GM23338 (cell line): ENCODE measurements at regions not wholly inside any gene's neighbourhood (a gene's known extent, or its start where the extent isn't known, plus 50 kb on each side); places are given as distances from the start of the nearest gene placed in this dataset.

Experiments used
- ATAC-seq: fragments of 200-7000 bp; cut with Tn5 transposase; 3 replicates; pipeline ENCODE4 v1.9.1; 2020
- DNase-seq: peaks from one replicate; pipeline ENCODE4 v3.0.0-alpha.2; 2015; ENCODE audit warnings: low spot score
- H2AFZ ChIP-seq: fragments of 200-600 bp; sonication (generic); 2 replicates; pipeline ENCODE4 v1.8.0; 2016; ENCODE audit warnings: antibody characterized with exemption, mild to moderate bottlenecking, moderate library complexity
- H3F3A ChIP-seq: fragments of 200-600 bp; sonication (generic); replicated peaks from 2 replicates; pipeline ENCODE4 v1.8.0; 2017; ENCODE audit warnings: antibody characterized with exemption, mixed run types, low read depth
- H3K27ac ChIP-seq: fragments of 200-600 bp; sonication (generic); 2 replicates; pipeline ENCODE4 v1.6.1; 2016; ENCODE audit warnings: low read depth
- H3K27me3 ChIP-seq: fragments of 200-600 bp; sonication (generic); 2 replicates; pipeline ENCODE4 v1.8.0; 2016; ENCODE audit warnings: mild to moderate bottlenecking, mixed run types, moderate library complexity; ENCODE audit not compliant: insufficient read depth
- H3K36me3 ChIP-seq: fragments of 200-600 bp; sonication (generic); 2 replicates; pipeline ENCODE4 v1.8.0; 2016; ENCODE audit warnings: mild to moderate bottlenecking; ENCODE audit not compliant: insufficient read depth
- H3K4me1 ChIP-seq: fragments of 200-600 bp; sonication (generic); 2 replicates; pipeline ENCODE4 v1.8.0; 2016; ENCODE audit warnings: mild to moderate bottlenecking, moderate library complexity; ENCODE audit not compliant: insufficient read depth
- H3K4me2 ChIP-seq: fragments of 200-600 bp; sonication (generic); 2 replicates; pipeline ENCODE4 v1.7.1; 2017; ENCODE audit warnings: mixed run types
- H3K4me3 ChIP-seq: fragments of 200-600 bp; sonication (generic); 2 replicates; pipeline ENCODE4 v1.6.1; 2016; ENCODE audit warnings: mixed run types
- H3K79me2 ChIP-seq: fragments of 200-600 bp; sonication (generic); replicated peaks from 2 replicates; pipeline ENCODE4 v1.8.0; 2017; ENCODE audit warnings: mild to moderate bottlenecking; ENCODE audit not compliant: insufficient read depth
- H3K9me2 ChIP-seq: fragments of 200-600 bp; sonication (generic); 2 replicates; pipeline ENCODE4 v1.8.0; 2017; ENCODE audit not compliant: insufficient read depth
- H4K20me1 ChIP-seq: fragments of 200-600 bp; sonication (generic); replicated peaks from 2 replicates; pipeline ENCODE4 v1.8.0; 2017; ENCODE audit warnings: mild to moderate bottlenecking; ENCODE audit not compliant: insufficient read depth
- H3K27ac Mint-ChIP-seq: 2 replicates; pipeline ENCODE4 v1.8.0; 2020; ENCODE audit warnings: inconsistent platforms, mild to moderate bottlenecking, moderate library complexity, mixed read lengths
- H3K27me3 Mint-ChIP-seq: 3 replicates; pipeline ENCODE4 v1.8.0; 2022; ENCODE audit warnings: low read depth, mild to moderate bottlenecking, moderate library complexity, mixed read lengths, inconsistent platforms; ENCODE audit not compliant: insufficient read depth, poor library complexity
- H3K36me3 Mint-ChIP-seq: 3 replicates; pipeline ENCODE4 v1.8.0; 2021; ENCODE audit warnings: low read depth, mild to moderate bottlenecking, inconsistent platforms, moderate library complexity, mixed read lengths
- H3K4me1 Mint-ChIP-seq: 3 replicates; pipeline ENCODE4 v1.8.0; 2020; ENCODE audit warnings: mild to moderate bottlenecking, inconsistent platforms, mixed read lengths
- H3K4me3 Mint-ChIP-seq: 3 replicates; pipeline ENCODE4 v1.8.0; 2021; ENCODE audit warnings: moderate library complexity, mild to moderate bottlenecking, inconsistent platforms, mixed read lengths
- H3K9me3 Mint-ChIP-seq: 3 replicates; pipeline ENCODE4 v1.8.0; 2020; ENCODE audit warnings: moderate library complexity, mild to moderate bottlenecking, inconsistent platforms, mixed read lengths
- CREB1 ChIP-seq: fragments of 250-450 bp; sonication (Bioruptor Pico); IDR thresholded peaks from 2 replicates; pipeline ENCODE4 v1.5.0; 2020; ENCODE audit warnings: low read depth, mild to moderate bottlenecking, moderate library complexity
- EZH2 ChIP-seq: fragments of 200-600 bp; sonication (generic); IDR thresholded peaks from one replicate; pipeline ENCODE4 v1.8.0; 2017; ENCODE audit warnings: antibody characterized with exemption, mild to moderate bottlenecking, low read depth; ENCODE audit not compliant: unreplicated experiment
- EZH2phosphoT487 ChIP-seq: fragments of 200-600 bp; sonication (generic); IDR thresholded peaks from one replicate; pipeline ENCODE4 v1.8.1; 2018; ENCODE audit warnings: antibody characterized with exemption; ENCODE audit not compliant: unreplicated experiment
- JUNB ChIP-seq: IDR thresholded peaks from one replicate; pipeline ENCODE4 v1.6.1; 2016; ENCODE audit warnings: antibody characterized with exemption; ENCODE audit not compliant: unreplicated experiment
- NANOG ChIP-seq: IDR thresholded peaks from 2 replicates; pipeline ENCODE4 v1.6.1; 2016; ENCODE audit warnings: antibody characterized with exemption, borderline replicate concordance
- POLR2AphosphoS5 ChIP-seq: IDR thresholded peaks from 2 replicates; pipeline ENCODE4 v1.6.1; 2016; ENCODE audit warnings: antibody characterized with exemption, low read depth
- STAT1 ChIP-seq: IDR thresholded peaks from one replicate; pipeline ENCODE4 v1.6.1; 2016; ENCODE audit warnings: antibody characterized with exemption; ENCODE audit not compliant: unreplicated experiment
- ZNF114 ChIP-seq: fragments of 250-450 bp; sonication (Bioruptor Pico); IDR thresholded peaks from 2 replicates; pipeline ENCODE4 v1.5.0; 2020; ENCODE audit warnings: mild to moderate bottlenecking, moderate library complexity
- ZNF331 ChIP-seq: fragments of 250-450 bp; sonication (Bioruptor Pico); IDR thresholded peaks from 2 replicates; pipeline ENCODE4 v1.5.0; 2020; ENCODE audit warnings: low read depth, mild to moderate bottlenecking, moderate library complexity
- TF ChIP-seq, protein P1 (sequence below): fragments of 250-450 bp; sonication (Bioruptor Pico); IDR thresholded peaks from 2 replicates; pipeline ENCODE4 v1.5.0; 2020; ENCODE audit warnings: mild to moderate bottlenecking, moderate library complexity
- TF ChIP-seq, protein P2 (sequence below): IDR thresholded peaks from one replicate; pipeline ENCODE4 v1.6.1; 2018; ENCODE audit warnings: antibody characterized with exemption; ENCODE audit not compliant: unreplicated experiment
- TF ChIP-seq, protein P3 (sequence below): IDR thresholded peaks from 2 replicates; pipeline ENCODE4 v1.6.1; 2016; ENCODE audit warnings: antibody characterized with exemption
- TF ChIP-seq, protein P4 (sequence below), 2 experiments: fragments of 200-600 bp in 1 of 2; sonication (generic) in 1 of 2; conservative IDR thresholded peaks; 2 replicates each; pipeline versions ENCODE4 v1.5.1 to v1.6.1; 2016 to 2017; ENCODE audit warnings: antibody characterized with exemption in 2 of 2, low read depth in 2 of 2, mild to moderate bottlenecking in 2 of 2, moderate library complexity in 1 of 2

DNA sequence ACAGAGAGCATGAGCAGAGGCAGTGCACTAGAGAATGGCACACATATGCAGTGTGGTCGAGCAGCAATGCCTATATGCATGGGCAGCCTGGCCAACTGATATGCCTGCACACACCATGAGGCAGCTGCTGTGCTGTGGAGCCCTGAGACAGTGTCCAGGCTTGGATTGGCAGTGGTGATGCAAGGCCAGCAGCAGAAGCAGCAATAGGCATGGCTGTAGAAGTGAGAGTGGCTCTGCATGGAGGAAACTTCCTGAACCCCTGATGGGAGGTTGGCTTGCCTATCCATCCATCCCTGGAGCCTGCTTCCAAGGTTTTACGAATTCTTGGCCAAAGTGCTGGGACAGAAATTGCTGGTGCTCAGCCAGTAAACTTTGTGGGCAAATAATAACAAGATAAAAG, 89.7 kb downstream of the DIRAS3 start:
- H3K27me3 ChIP-seq = no peaks in the 10 kb centered on the region
- no peaks in the 10 kb centered on the region for H3K4me1 Mint-ChIP-seq
- no peaks in the 10 kb centered on the region for H3K79me2 ChIP-seq
- no peaks in the 10 kb centered on the region for H3K4me1 ChIP-seq
- DNase-seq (no peak), ATAC-seq (no peak)
- H2AFZ ChIP-seq = no peak overlapping the region; the same call in 1 of the 2 replicates
- no peaks in the 10 kb centered on the region for H3K9me2 ChIP-seq
- H3K4me3 ChIP-seq = no peak overlapping the region
- no peak overlapping the region for H3K27ac Mint-ChIP-seq
- H3K9me3 Mint-ChIP-seq = peaks cover 20% of the 10 kb centered on the region
- no peak overlapping the region for H3K4me3 Mint-ChIP-seq
- H3K36me3 Mint-ChIP-seq = 0 out of 3 replicates have a peak, but pooled peaks cover 16% of the 10 kb centered on the region
- H3K27me3 Mint-ChIP-seq = peaks cover 1% of the 10 kb centered on the region
- TF ChIP-seq JUNB (no peak), CREB1 (CRISPR knock-in tag) (no peak), NANOG (no peak), POLR2AphosphoS5 (no peak), EZH2phosphoT487 (no peak), ZNF114 (CRISPR knock-in tag) (no peak), EZH2 (no peak), ZNF331 (CRISPR knock-in tag) (no peak), STAT1 (no peak)
- TF ChIP-seq, protein P1, sequence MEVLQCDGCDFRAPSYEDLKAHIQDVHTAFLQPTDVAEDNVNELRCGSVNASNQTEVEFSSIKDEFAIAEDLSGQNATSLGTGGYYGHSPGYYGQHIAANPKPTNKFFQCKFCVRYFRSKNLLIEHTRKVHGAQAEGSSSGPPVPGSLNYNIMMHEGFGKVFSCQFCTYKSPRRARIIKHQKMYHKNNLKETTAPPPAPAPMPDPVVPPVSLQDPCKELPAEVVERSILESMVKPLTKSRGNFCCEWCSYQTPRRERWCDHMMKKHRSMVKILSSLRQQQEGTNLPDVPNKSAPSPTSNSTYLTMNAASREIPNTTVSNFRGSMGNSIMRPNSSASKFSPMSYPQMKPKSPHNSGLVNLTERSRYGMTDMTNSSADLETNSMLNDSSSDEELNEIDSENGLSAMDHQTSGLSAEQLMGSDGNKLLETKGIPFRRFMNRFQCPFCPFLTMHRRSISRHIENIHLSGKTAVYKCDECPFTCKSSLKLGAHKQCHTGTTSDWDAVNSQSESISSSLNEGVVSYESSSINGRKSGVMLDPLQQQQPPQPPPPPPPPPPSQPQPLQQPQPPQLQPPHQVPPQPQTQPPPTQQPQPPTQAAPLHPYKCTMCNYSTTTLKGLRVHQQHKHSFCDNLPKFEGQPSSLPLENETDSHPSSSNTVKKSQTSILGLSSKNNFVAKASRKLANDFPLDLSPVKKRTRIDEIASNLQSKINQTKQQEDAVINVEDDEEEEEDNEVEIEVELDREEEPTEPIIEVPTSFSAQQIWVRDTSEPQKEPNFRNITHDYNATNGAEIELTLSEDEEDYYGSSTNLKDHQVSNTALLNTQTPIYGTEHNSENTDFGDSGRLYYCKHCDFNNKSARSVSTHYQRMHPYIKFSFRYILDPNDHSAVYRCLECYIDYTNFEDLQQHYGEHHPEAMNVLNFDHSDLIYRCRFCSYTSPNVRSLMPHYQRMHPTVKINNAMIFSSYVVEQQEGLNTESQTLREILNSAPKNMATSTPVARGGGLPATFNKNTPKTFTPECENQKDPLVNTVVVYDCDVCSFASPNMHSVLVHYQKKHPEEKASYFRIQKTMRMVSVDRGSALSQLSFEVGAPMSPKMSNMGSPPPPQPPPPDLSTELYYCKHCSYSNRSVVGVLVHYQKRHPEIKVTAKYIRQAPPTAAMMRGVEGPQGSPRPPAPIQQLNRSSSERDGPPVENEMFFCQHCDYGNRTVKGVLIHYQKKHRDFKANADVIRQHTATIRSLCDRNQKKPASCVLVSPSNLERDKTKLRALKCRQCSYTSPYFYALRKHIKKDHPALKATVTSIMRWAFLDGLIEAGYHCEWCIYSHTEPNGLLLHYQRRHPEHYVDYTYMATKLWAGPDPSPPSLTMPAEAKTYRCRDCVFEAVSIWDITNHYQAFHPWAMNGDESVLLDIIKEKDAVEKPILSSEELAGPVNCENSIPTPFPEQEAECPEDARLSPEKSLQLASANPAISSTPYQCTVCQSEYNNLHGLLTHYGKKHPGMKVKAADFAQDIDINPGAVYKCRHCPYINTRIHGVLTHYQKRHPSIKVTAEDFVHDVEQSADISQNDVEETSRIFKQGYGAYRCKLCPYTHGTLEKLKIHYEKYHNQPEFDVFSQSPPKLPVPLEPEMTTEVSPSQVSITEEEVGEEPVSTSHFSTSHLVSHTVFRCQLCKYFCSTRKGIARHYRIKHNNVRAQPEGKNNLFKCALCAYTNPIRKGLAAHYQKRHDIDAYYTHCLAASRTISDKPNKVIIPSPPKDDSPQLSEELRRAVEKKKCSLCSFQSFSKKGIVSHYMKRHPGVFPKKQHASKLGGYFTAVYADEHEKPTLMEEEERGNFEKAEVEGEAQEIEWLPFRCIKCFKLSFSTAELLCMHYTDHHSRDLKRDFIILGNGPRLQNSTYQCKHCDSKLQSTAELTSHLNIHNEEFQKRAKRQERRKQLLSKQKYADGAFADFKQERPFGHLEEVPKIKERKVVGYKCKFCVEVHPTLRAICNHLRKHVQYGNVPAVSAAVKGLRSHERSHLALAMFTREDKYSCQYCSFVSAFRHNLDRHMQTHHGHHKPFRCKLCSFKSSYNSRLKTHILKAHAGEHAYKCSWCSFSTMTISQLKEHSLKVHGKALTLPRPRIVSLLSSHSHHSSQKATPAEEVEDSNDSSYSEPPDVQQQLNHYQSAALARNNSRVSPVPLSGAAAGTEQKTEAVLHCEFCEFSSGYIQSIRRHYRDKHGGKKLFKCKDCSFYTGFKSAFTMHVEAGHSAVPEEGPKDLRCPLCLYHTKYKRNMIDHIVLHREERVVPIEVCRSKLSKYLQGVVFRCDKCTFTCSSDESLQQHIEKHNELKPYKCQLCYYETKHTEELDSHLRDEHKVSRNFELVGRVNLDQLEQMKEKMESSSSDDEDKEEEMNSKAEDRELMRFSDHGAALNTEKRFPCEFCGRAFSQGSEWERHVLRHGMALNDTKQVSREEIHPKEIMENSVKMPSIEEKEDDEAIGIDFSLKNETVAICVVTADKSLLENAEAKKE (CRISPR knock-in tag) = no peak
- TF ChIP-seq, protein P2, sequence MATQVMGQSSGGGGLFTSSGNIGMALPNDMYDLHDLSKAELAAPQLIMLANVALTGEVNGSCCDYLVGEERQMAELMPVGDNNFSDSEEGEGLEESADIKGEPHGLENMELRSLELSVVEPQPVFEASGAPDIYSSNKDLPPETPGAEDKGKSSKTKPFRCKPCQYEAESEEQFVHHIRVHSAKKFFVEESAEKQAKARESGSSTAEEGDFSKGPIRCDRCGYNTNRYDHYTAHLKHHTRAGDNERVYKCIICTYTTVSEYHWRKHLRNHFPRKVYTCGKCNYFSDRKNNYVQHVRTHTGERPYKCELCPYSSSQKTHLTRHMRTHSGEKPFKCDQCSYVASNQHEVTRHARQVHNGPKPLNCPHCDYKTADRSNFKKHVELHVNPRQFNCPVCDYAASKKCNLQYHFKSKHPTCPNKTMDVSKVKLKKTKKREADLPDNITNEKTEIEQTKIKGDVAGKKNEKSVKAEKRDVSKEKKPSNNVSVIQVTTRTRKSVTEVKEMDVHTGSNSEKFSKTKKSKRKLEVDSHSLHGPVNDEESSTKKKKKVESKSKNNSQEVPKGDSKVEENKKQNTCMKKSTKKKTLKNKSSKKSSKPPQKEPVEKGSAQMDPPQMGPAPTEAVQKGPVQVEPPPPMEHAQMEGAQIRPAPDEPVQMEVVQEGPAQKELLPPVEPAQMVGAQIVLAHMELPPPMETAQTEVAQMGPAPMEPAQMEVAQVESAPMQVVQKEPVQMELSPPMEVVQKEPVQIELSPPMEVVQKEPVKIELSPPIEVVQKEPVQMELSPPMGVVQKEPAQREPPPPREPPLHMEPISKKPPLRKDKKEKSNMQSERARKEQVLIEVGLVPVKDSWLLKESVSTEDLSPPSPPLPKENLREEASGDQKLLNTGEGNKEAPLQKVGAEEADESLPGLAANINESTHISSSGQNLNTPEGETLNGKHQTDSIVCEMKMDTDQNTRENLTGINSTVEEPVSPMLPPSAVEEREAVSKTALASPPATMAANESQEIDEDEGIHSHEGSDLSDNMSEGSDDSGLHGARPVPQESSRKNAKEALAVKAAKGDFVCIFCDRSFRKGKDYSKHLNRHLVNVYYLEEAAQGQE = no peak
- TF ChIP-seq, protein P3, sequence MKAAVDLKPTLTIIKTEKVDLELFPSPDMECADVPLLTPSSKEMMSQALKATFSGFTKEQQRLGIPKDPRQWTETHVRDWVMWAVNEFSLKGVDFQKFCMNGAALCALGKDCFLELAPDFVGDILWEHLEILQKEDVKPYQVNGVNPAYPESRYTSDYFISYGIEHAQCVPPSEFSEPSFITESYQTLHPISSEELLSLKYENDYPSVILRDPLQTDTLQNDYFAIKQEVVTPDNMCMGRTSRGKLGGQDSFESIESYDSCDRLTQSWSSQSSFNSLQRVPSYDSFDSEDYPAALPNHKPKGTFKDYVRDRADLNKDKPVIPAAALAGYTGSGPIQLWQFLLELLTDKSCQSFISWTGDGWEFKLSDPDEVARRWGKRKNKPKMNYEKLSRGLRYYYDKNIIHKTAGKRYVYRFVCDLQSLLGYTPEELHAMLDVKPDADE = no peak
- TF ChIP-seq, protein P4, sequence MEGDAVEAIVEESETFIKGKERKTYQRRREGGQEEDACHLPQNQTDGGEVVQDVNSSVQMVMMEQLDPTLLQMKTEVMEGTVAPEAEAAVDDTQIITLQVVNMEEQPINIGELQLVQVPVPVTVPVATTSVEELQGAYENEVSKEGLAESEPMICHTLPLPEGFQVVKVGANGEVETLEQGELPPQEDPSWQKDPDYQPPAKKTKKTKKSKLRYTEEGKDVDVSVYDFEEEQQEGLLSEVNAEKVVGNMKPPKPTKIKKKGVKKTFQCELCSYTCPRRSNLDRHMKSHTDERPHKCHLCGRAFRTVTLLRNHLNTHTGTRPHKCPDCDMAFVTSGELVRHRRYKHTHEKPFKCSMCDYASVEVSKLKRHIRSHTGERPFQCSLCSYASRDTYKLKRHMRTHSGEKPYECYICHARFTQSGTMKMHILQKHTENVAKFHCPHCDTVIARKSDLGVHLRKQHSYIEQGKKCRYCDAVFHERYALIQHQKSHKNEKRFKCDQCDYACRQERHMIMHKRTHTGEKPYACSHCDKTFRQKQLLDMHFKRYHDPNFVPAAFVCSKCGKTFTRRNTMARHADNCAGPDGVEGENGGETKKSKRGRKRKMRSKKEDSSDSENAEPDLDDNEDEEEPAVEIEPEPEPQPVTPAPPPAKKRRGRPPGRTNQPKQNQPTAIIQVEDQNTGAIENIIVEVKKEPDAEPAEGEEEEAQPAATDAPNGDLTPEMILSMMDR (conservative IDR thresholded peaks at IDR 0.05; ENCODE audit: low read depth in 2 of 2) = no peak
- H3K36me3 ChIP-seq = no peaks in the 10 kb centered on the region; the same call in 1 of the 2 replicates
- H3F3A ChIP-seq = no peaks in the 10 kb centered on the region
- H3K4me2 ChIP-seq = no peak overlapping the region
- H4K20me1 ChIP-seq = no peaks in the 10 kb centered on the region
- H3K27ac ChIP-seq = no peak overlapping the region
